IPS-15b (cell line): ENCODE measurements at regions not wholly inside any gene's neighbourhood (a gene's known extent, or its start where the extent isn't known, plus 50 kb on each side); places are given as distances from the start of the nearest gene placed in this dataset.

Source experiments
- H3K27me3 ChIP-seq: one replicate; pipeline ENCODE4 v1.6.1; 2013; ENCODE audit warnings: low read length; ENCODE audit not compliant: control insufficient read depth, insufficient read depth
- H3K36me3 ChIP-seq: one replicate; pipeline ENCODE4 v1.6.1; 2013; ENCODE audit warnings: low read length; ENCODE audit not compliant: control insufficient read depth, insufficient read depth
- H3K4me1 ChIP-seq: one replicate; pipeline ENCODE4 v1.6.1; 2013; ENCODE audit warnings: mild to moderate bottlenecking, low read length; ENCODE audit not compliant: control insufficient read depth, insufficient read depth
- H3K4me3 ChIP-seq: one replicate; pipeline ENCODE4 v1.5.1; 2013; ENCODE audit warnings: low read depth, low read length
- H3K9ac ChIP-seq: one replicate; pipeline ENCODE4 v1.6.1; 2013; ENCODE audit warnings: low read depth, mild to moderate bottlenecking, low read length
- H3K9me3 ChIP-seq: one replicate; pipeline ENCODE4 v1.6.1; 2013; ENCODE audit warnings: mild to moderate bottlenecking, low read length; ENCODE audit not compliant: control insufficient read depth, insufficient read depth

GRCh38 chr9:14485366-14485765, 171.4 kb upstream of the NFIB start:
- no peaks in the 10 kb centered on the region for H3K4me1 ChIP-seq
- H3K9ac ChIP-seq, result no peak overlapping the region
- no peak overlapping the region for H3K4me3 ChIP-seq
- H3K27me3 ChIP-seq, result no peaks in the 10 kb centered on the region
- no peaks in the 10 kb centered on the region for H3K36me3 ChIP-seq
- H3K9me3 ChIP-seq, result no peaks in the 10 kb centered on the region

- Histone ChIP-seq H3K9me3 (no peaks in the 10 kb centered on the region), H3K36me3 (no peaks in the 10 kb centered on the region), H3K4me1 (peaks cover 7% of the 10 kb centered on the region), H3K27me3 (no peaks in the 10 kb centered on the region), H3K4me3 (no peak overlapping the region), H3K9ac (no peak overlapping the region)
These were observed 168.9 kb upstream of the NFIB start for GRCh38 chr9:14482856-14483255.

- H3K9me3 ChIP-seq, result no peaks in the 10 kb centered on the region
- no peaks in the 10 kb centered on the region for H3K36me3 ChIP-seq
- no peak overlapping the region for H3K9ac ChIP-seq
- H3K27me3 ChIP-seq, result no peaks in the 10 kb centered on the region
- H3K4me1 ChIP-seq, result peaks cover 7% of the 10 kb centered on the region
- H3K4me3 ChIP-seq, result no peak overlapping the region
These were observed 166.6 kb upstream of the NFIB start for GRCh38 chr9:14480526-14480925.

GRCh38 chr9:14479163-14479560, 165.2 kb upstream of the NFIB start:
- no peak overlapping the region for H3K9ac ChIP-seq
- H3K36me3 ChIP-seq, result no peaks in the 10 kb centered on the region
- peaks cover 7% of the 10 kb centered on the region for H3K4me1 ChIP-seq
- H3K27me3 ChIP-seq, result no peaks in the 10 kb centered on the region
- no peaks in the 10 kb centered on the region for H3K9me3 ChIP-seq
- no peak overlapping the region for H3K4me3 ChIP-seq

- peaks cover 7% of the 10 kb centered on the region for H3K4me1 ChIP-seq
- H3K36me3 ChIP-seq, result no peaks in the 10 kb centered on the region
- no peaks in the 10 kb centered on the region for H3K27me3 ChIP-seq
- no peak overlapping the region for H3K4me3 ChIP-seq
- H3K9ac ChIP-seq, result no peak overlapping the region
- H3K9me3 ChIP-seq, result no peaks in the 10 kb centered on the region
These were observed 164.5 kb upstream of the NFIB start for GRCh38 chr9:14478175-14479162.

GRCh38 chr9:14471041-14471440, 157.1 kb upstream of the NFIB start:
- Histone ChIP-seq H3K9me3 (no peaks in the 10 kb centered on the region), H3K27me3 (no peaks in the 10 kb centered on the region), H3K4me3 (no peak overlapping the region), H3K36me3 (no peaks in the 10 kb centered on the region), H3K4me1 (peaks cover 3% of the 10 kb centered on the region), H3K9ac (no peak overlapping the region)

- peaks cover 7% of the 10 kb centered on the region for H3K4me1 ChIP-seq
- no peaks in the 10 kb centered on the region for H3K36me3 ChIP-seq
- no peaks in the 10 kb centered on the region for H3K27me3 ChIP-seq
- H3K9ac ChIP-seq, result no peak overlapping the region
- no peak overlapping the region for H3K4me3 ChIP-seq
- no peaks in the 10 kb centered on the region for H3K9me3 ChIP-seq
These were observed 153.9 kb upstream of the NFIB start for GRCh38 chr9:14467675-14468374.

GRCh38 chr9:14466828-14467227, 152.9 kb upstream of the NFIB start:
- no peak overlapping the region for H3K4me3 ChIP-seq
- no peak overlapping the region for H3K9ac ChIP-seq
- no peaks in the 10 kb centered on the region for H3K9me3 ChIP-seq
- no peaks in the 10 kb centered on the region for H3K36me3 ChIP-seq
- H3K4me1 ChIP-seq, result peaks cover 7% of the 10 kb centered on the region
- H3K27me3 ChIP-seq, result no peaks in the 10 kb centered on the region

GRCh38 chr9:14466429-14466818, 152.5 kb upstream of the NFIB start:
- no peak overlapping the region for H3K9ac ChIP-seq

GRCh38 chr9:14462950-14463349, 149.0 kb upstream of the NFIB start:
- no peaks in the 10 kb centered on the region for H3K36me3 ChIP-seq
- no peaks in the 10 kb centered on the region for H3K27me3 ChIP-seq
- H3K4me1 ChIP-seq, result peaks cover 7% of the 10 kb centered on the region
- no peaks in the 10 kb centered on the region for H3K9me3 ChIP-seq
- H3K4me3 ChIP-seq, result no peak overlapping the region
- H3K9ac ChIP-seq, result no peak overlapping the region

More at GRCh38 chr9:14466429-14466818, 152.5 kb upstream of the NFIB start:
- Histone ChIP-seq H3K36me3 (no peaks in the 10 kb centered on the region), H3K4me3 (no peak overlapping the region), H3K4me1 (peaks cover 7% of the 10 kb centered on the region), H3K9me3 (no peaks in the 10 kb centered on the region), H3K27me3 (no peaks in the 10 kb centered on the region)

- Histone ChIP-seq H3K9ac (no peak overlapping the region), H3K9me3 (no peaks in the 10 kb centered on the region), H3K4me1 (no peaks in the 10 kb centered on the region), H3K27me3 (no peaks in the 10 kb centered on the region), H3K4me3 (no peak overlapping the region), H3K36me3 (no peaks in the 10 kb centered on the region)
These were observed 141.3 kb upstream of the NFIB start for GRCh38 chr9:14455243-14455642.

- no peaks in the 10 kb centered on the region for H3K4me1 ChIP-seq
- no peak overlapping the region for H3K4me3 ChIP-seq
- no peak overlapping the region for H3K9ac ChIP-seq
- no peaks in the 10 kb centered on the region for H3K36me3 ChIP-seq
- no peaks in the 10 kb centered on the region for H3K27me3 ChIP-seq
- H3K9me3 ChIP-seq, result no peaks in the 10 kb centered on the region
These were observed 139.3 kb upstream of the NFIB start for GRCh38 chr9:14453286-14453685.
